Stimulated activated CD8-positive, alpha-beta memory T cell treated with anti-CD3 and anti-CD28 coated beads, Interleukin-2, amount 100 ng/mL, for 48 hours (primary cell): ENCODE measurements at regions not wholly inside any gene's neighbourhood (a gene's known extent, or its start where the extent isn't known, plus 50 kb on each side); places are given as distances from the start of the nearest gene placed in this dataset.
"Not testable (repeated sequence)": the region's sequence is repeated elsewhere in the genome, so short reads cannot be mapped to it uniquely, and the experiment has no call there.

Experiments used
- DNase-seq, 2 donors: peaks; one replicate each; pipeline ENCODE4 v3.0.0-alpha.2; 2020; ENCODE audit warnings: low read depth in 2 of 2

- peak; percentile 65 to 71 for DNase-seq
Observed at GRCh38 chr16:22436823-22437652, 62.6 kb upstream of the CDR2 start.

- not testable (repeated sequence) for DNase-seq
Observed at GRCh38 chr16:22436326-22436822, 62.0 kb upstream of the CDR2 start.

- DNase-seq: not testable (repeated sequence)
Observed at GRCh38 chr16:22431314-22431713, 56.9 kb upstream of the CDR2 start.

GRCh38 chr16:22428654-22429053 lies 54.2 kb upstream of the CDR2 start:
- DNase-seq: no peak

- no peak for DNase-seq
Observed at GRCh38 chr16:22427556-22427955, 53.1 kb upstream of the CDR2 start.

GRCh38 chr16:22425847-22426246 lies 51.4 kb upstream of the CDR2 start:
- no peak for DNase-seq

- no peak for DNase-seq
Observed at GRCh38 chr16:22425036-22425801, 50.8 kb upstream of the CDR2 start.

GRCh38 chr16:22424161-22424937 lies 49.9 kb upstream of the CDR2 start:
- no peak for DNase-seq
